SK-N-SH (cell line): ENCODE measurements at regions not wholly inside any gene's neighbourhood (a gene's known extent, or its start where the extent isn't known, plus 50 kb on each side); places are given as distances from the start of the nearest gene placed in this dataset.

Source experiments
- CTCF ChIA-PET: fragments of 300-600, 350-600 bp; formaldehyde crosslinking; extraction: SDS; loops from one replicate; lab custom pipeline; 2021; lab: Yijun Ruan, JAX
- POLR2A ChIA-PET: fragments of 350-600 bp; sonication (Branson Sonifier 250); formaldehyde crosslinking; extraction: SDS; loops from one replicate; lab custom pipeline; 2020; ENCODE audit warnings: antibody characterized with exemption, inconsistent platforms; lab: Yijun Ruan, JAX
- DNase-seq: peaks from one replicate; pipeline ENCODE4 v3.0.0; 2012
- H2AFZ ChIP-seq: fragments of 200-600 bp; sonication (generic); 2 replicates; pipeline ENCODE4 v1.8.1; 2016; ENCODE audit warnings: antibody characterized with exemption, mild to moderate bottlenecking, low read depth
- H3F3A ChIP-seq: fragments of 200-600 bp; sonication (generic); replicated peaks from 2 replicates; pipeline ENCODE3; 2016; ENCODE audit warnings: antibody characterized with exemption, mild to moderate bottlenecking; ENCODE audit not compliant: insufficient read depth
- H3K27ac ChIP-seq, 2 experiments: fragments of 200-500 bp in 1 of 2; fragments of 200-600 bp in 1 of 2; sonication (Bioruptor generic) in 1 of 2; sonication (generic), shearing (Covaris generic) in 1 of 2; 2 replicates each; pipeline versions ENCODE4 v1.5.1 to v1.6.1; 2014 to 2016; ENCODE audit warnings: low read depth in 2 of 2, inconsistent platforms in 1 of 2, low read length in 1 of 2, mild to moderate bottlenecking in 1 of 2, mixed read lengths in 1 of 2
- H3K27me3 ChIP-seq: fragments of 200-600 bp; sonication (generic), shearing (Covaris generic); 2 replicates; pipeline ENCODE4 v1.6.1; 2016; ENCODE audit warnings: mixed run types; ENCODE audit not compliant: insufficient read depth
- H3K36me3 ChIP-seq, 2 experiments: fragments of 200-500 bp in 1 of 2; fragments of 200-600 bp in 1 of 2; sonication (Bioruptor generic) in 1 of 2; sonication (generic) in 1 of 2; replicated peaks in 1 of 2; 2 replicates each; pipeline versions ENCODE3 to v1.5.1; 2014 to 2016; ENCODE audit warnings: low read length in 1 of 2, mild to moderate bottlenecking in 1 of 2; ENCODE audit not compliant: insufficient read depth in 2 of 2, control insufficient read depth in 1 of 2
- H3K4me1 ChIP-seq, 2 experiments: fragments of 200-500 bp in 1 of 2; fragments of 200-600 bp in 1 of 2; sonication (Bioruptor generic) in 1 of 2; sonication (generic), shearing (Covaris generic) in 1 of 2; 2 replicates each; pipeline versions ENCODE4 v1.5.1 to v1.6.1; 2014 to 2016; ENCODE audit warnings: low read depth in 1 of 2, low read length in 1 of 2, mixed run types in 1 of 2; ENCODE audit not compliant: insufficient read depth in 2 of 2, control insufficient read depth in 1 of 2
- H3K4me2 ChIP-seq: fragments of 200-600 bp; sonication (generic), shearing (Covaris generic); 2 replicates; pipeline ENCODE4 v1.6.1; 2017; ENCODE audit warnings: mixed run types
- H3K4me3 ChIP-seq, 2 experiments: fragments of 200-500 bp in 1 of 2; fragments of 200-600 bp in 1 of 2; sonication (Bioruptor generic) in 1 of 2; sonication (generic), shearing (Covaris generic) in 1 of 2; 2 replicates each; pipeline versions ENCODE4 v1.5.1 to v1.8.1; 2014 to 2016; ENCODE audit warnings: low read depth in 2 of 2, inconsistent platforms in 1 of 2, low read length in 1 of 2, mild to moderate bottlenecking in 1 of 2, mixed read lengths in 1 of 2, moderate library complexity in 1 of 2
- H3K79me2 ChIP-seq: fragments of 200-600 bp; sonication (generic); 2 replicates; pipeline ENCODE4 v1.8.1; 2017; ENCODE audit warnings: mild to moderate bottlenecking; ENCODE audit not compliant: insufficient read depth
- H3K9ac ChIP-seq: fragments of 200-600 bp; sonication (generic); 2 replicates; pipeline ENCODE4 v1.6.1; 2017; ENCODE audit warnings: mixed run types
- H3K9me2 ChIP-seq: fragments of 200-600 bp; sonication (generic); 2 replicates; pipeline ENCODE4 v1.6.1; 2017; ENCODE audit warnings: mixed run types
- H3K9me3 ChIP-seq: fragments of 200-600 bp; sonication (generic); 2 replicates; pipeline ENCODE4 v1.6.1; 2017; ENCODE audit warnings: mixed run types, mild to moderate bottlenecking, moderate library complexity
- H4K20me1 ChIP-seq: fragments of 200-600 bp; sonication (generic); 2 replicates; pipeline ENCODE4 v1.6.1; 2017; ENCODE audit warnings: mild to moderate bottlenecking, mixed run types; ENCODE audit not compliant: insufficient read depth
- ELF1 ChIP-seq: IDR thresholded peaks from 2 replicates; pipeline ENCODE4 v1.4.0; 2012
- FOSL2 ChIP-seq: IDR thresholded peaks from 2 replicates; pipeline ENCODE4 v1.4.0; 2012; ENCODE audit warnings: low read depth, mild to moderate bottlenecking, moderate library complexity, borderline replicate concordance
- FOXJ3 ChIP-seq: sonication (generic); formaldehyde crosslinking; IDR thresholded peaks from 2 replicates; pipeline ENCODE4 v1.5.1; 2020; ENCODE audit warnings: mild to moderate bottlenecking, missing genetic modification reagents
- FOXM1 ChIP-seq: IDR thresholded peaks from 2 replicates; pipeline ENCODE4 v1.4.0; 2012; ENCODE audit warnings: low read depth, mild to moderate bottlenecking
- GABPA ChIP-seq: IDR thresholded peaks from 2 replicates; pipeline ENCODE4 v1.4.0; 2012; ENCODE audit warnings: low read depth, mild to moderate bottlenecking
- JUND ChIP-seq: IDR thresholded peaks from 2 replicates; pipeline ENCODE4 v1.4.0; 2012
- MXI1 ChIP-seq: IDR thresholded peaks from 2 replicates; pipeline ENCODE4 v1.6.1; 2012; ENCODE audit warnings: mild to moderate bottlenecking, low read depth, low read length, improper control_type of control experiment
- NRF1 ChIP-seq: IDR thresholded peaks from 2 replicates; pipeline ENCODE4 v1.6.1; 2012; ENCODE audit warnings: low read depth, mild to moderate bottlenecking, low read length
- REST ChIP-seq: IDR thresholded peaks from 2 replicates; pipeline ENCODE4 v1.6.1; 2012; ENCODE audit warnings: mild to moderate bottlenecking, low read depth, low read length, moderate library complexity
- RXRA ChIP-seq: IDR thresholded peaks from 2 replicates; pipeline ENCODE4 v1.4.0; 2012; ENCODE audit warnings: low read depth, mild to moderate bottlenecking, borderline replicate concordance
- SIN3A ChIP-seq: IDR thresholded peaks from 2 replicates; pipeline ENCODE4 v1.6.1; 2012; ENCODE audit warnings: low read depth, mild to moderate bottlenecking, low read length, moderate library complexity, borderline replicate concordance
- SMC3 ChIP-seq: IDR thresholded peaks from 2 replicates; pipeline ENCODE4 v1.6.1; 2012; ENCODE audit warnings: low read depth, low read length, improper control_type of control experiment
- TAF1 ChIP-seq: IDR thresholded peaks from 2 replicates; pipeline ENCODE4 v1.6.1; 2012; ENCODE audit warnings: low read depth, mild to moderate bottlenecking, low read length, moderate library complexity, borderline replicate concordance
- YY1 ChIP-seq: IDR thresholded peaks from 2 replicates; pipeline ENCODE4 v1.4.0; 2012; ENCODE audit warnings: low read depth, mild to moderate bottlenecking
- WGBS: methylation state at CpG from one replicate; pipeline ENCODE4 v1.1.6; 2017; ENCODE audit warnings: low lambda C conversion rate; 5-methylcytosine and 5-hydroxymethylcytosine counted together
- TF ChIP-seq, protein P1 (sequence below): IDR thresholded peaks from 2 replicates; pipeline ENCODE4 v1.4.0; 2012; ENCODE audit warnings: low read depth
- TF ChIP-seq, protein P2 (sequence below): IDR thresholded peaks from 2 replicates; pipeline ENCODE4 v1.4.0; 2012; ENCODE audit warnings: low read depth, borderline replicate concordance
- TF ChIP-seq, protein P3 (sequence below): fragments of 150-350 bp; IDR thresholded peaks from 2 replicates; pipeline ENCODE4 v1.6.1; 2017; ENCODE audit warnings: antibody characterized with exemption, low read length, low read depth, borderline replicate concordance

GRCh38 chr18:66083078-66083477 is 332.3 kb downstream of the CDH7 start (continued):
- TF ChIP-seq FOXJ3 (no peak), MXI1 (no peak)

- TF ChIP-seq, protein P1, sequence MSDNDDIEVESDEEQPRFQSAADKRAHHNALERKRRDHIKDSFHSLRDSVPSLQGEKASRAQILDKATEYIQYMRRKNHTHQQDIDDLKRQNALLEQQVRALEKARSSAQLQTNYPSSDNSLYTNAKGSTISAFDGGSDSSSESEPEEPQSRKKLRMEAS: no peak
- no peak for TF ChIP-seq SMC3
- TF ChIP-seq ELF1: no peak
- no peak for TF ChIP-seq YY1
- no peak for TF ChIP-seq GABPA
- TF ChIP-seq SIN3A: no peak
- TF ChIP-seq JUND: no peak
- no peak for TF ChIP-seq NRF1
- TF ChIP-seq REST: no peak
- TF ChIP-seq, protein P2, sequence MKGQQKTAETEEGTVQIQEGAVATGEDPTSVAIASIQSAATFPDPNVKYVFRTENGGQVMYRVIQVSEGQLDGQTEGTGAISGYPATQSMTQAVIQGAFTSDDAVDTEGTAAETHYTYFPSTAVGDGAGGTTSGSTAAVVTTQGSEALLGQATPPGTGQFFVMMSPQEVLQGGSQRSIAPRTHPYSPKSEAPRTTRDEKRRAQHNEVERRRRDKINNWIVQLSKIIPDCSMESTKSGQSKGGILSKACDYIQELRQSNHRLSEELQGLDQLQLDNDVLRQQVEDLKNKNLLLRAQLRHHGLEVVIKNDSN: no peak
- TF ChIP-seq TAF1: no peak
- no peak for TF ChIP-seq FOSL2
- TF ChIP-seq, protein P3, sequence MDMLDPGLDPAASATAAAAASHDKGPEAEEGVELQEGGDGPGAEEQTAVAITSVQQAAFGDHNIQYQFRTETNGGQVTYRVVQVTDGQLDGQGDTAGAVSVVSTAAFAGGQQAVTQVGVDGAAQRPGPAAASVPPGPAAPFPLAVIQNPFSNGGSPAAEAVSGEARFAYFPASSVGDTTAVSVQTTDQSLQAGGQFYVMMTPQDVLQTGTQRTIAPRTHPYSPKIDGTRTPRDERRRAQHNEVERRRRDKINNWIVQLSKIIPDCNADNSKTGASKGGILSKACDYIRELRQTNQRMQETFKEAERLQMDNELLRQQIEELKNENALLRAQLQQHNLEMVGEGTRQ: no peak
- no peak for TF ChIP-seq RXRA
- no peak for TF ChIP-seq FOXJ3
- TF ChIP-seq FOXM1: no peak
- TF ChIP-seq, all 33 proteins: peak for 0
- ChIA-PET POLR2A (no interaction called here), CTCF (no interaction called here)
- Histone ChIP-seq H3K4me3 (no peak overlapping the region), H4K20me1 (no peaks in the 10 kb centered on the region), H3K4me1 (no peaks in the 10 kb centered on the region), H3K4me2 (no peak overlapping the region), H3K36me3 (no peaks in the 10 kb centered on the region), H3K9me2 (no peaks in the 10 kb centered on the region), H3K27me3 (no peaks in the 10 kb centered on the region), H3F3A (no peaks in the 10 kb centered on the region), H3K9ac (no peak overlapping the region), H2AFZ (no peak overlapping the region), H3K27ac (no peak overlapping the region), H3K79me2 (no peaks in the 10 kb centered on the region), H3K9me3 (no peaks in the 10 kb centered on the region)
- WGBS: 5% methylated on average over 1 of the region's 1 CpG
- no peak for DNase-seq
Measured at GRCh38 chr18:66078925-66079800, 328.4 kb downstream of the CDH7 start.
